Kidney capillary endothelial cell (primary cell): ENCODE measurements at regions not wholly inside any gene's neighbourhood (a gene's known extent, or its start where the extent isn't known, plus 50 kb on each side); places are given as distances from the start of the nearest gene placed in this dataset.

Source experiments
- DNase-seq: peaks from one replicate; pipeline ENCODE4 v3.0.0-alpha.2; 2018; ENCODE audit warnings: low spot score

DNA sequence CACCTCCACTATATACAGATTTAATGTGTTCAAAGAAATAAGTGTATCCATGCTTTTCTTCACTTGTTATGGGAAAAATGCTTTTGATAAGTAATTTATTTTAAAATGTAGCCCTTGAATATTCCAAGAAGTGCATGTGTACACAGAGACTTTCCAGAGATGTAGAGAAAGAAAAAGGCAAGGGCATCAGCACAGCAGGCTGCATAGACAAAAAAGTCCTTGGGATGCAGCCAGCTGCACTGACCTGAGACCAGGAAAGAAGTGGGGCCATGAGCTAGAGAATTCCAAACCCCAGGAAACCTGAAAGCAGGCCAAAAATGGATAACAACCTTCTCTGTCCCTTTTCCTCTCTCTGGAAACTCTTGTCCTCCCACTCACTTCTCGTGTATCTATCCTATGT lies 51.6 kb upstream of the PRDM8 start:
- DNase-seq: no peak

- no peak for DNase-seq
Measured at GRCh38 chr4:80144676-80145470, 52.4 kb upstream of the PRDM8 start.

DNA sequence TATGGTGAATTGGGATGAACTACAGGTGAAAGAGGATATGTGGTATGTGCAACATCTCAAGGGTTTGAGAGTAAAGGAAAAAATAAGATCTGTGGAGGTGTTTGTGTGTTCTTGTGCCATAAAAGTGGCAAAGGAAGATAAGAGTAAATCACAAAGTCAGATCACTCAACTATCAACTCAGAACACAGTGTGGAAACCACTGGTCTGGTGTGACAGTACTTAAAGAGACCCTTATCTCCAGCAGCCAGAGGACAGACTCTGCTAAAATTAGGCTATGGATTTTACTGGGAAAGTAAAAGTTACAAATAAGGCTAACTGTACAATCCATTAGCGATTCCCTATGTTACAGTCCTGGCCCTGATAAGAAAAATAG lies 54.0 kb upstream of the PRDM8 start:
- no peak for DNase-seq

DNA sequence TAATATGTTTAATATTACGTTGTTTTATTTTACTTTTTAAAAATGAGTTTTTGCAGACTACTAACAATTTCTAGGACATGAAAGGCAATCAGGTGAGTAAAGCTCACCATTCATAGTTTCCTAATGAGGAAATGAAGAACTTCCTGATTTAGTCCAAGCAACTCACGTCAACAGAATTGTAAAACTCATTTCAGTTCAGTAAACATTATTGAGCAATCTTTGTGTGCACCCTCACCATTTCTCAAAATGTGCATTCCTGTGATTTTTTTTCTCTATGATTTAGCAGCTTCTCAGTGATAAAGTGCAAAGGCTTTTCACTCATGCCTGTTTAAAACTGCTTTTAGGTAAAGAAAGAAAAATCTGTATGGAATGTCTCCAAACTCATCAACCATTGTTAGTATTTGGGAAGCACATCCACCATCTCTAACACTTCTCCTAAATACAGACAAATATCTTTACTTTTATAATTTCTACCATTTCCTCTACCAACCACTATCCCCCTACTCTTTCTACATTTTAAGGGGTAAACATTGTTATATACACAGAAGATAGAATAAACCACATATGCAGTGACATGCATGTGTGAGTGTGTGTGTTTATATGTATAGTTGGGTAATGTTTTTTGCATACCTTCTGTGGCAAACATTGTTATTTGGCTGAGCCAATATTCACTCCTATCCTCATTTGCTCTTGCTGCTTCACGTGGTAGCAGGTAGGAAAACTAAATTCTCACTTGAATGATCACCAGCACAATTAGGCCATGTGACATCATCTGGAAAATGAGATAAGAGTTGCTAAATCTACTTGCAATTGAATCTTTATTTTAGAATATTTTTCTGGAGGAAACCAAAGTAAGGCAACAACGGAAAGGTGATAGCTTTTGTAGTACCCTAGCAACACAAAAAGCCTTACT lies 54.7 kb upstream of the PRDM8 start:
- DNase-seq: no peak

- no peak for DNase-seq
Measured at GRCh38 chr4:80141543-80141942, 55.8 kb upstream of the PRDM8 start.

GRCh38 chr4:80140194-80140593 lies 57.1 kb upstream of the PRDM8 start:
- DNase-seq: no peak

- DNase-seq: no peak
Measured at GRCh38 chr4:80139671-80140070, 57.6 kb upstream of the PRDM8 start.

DNA sequence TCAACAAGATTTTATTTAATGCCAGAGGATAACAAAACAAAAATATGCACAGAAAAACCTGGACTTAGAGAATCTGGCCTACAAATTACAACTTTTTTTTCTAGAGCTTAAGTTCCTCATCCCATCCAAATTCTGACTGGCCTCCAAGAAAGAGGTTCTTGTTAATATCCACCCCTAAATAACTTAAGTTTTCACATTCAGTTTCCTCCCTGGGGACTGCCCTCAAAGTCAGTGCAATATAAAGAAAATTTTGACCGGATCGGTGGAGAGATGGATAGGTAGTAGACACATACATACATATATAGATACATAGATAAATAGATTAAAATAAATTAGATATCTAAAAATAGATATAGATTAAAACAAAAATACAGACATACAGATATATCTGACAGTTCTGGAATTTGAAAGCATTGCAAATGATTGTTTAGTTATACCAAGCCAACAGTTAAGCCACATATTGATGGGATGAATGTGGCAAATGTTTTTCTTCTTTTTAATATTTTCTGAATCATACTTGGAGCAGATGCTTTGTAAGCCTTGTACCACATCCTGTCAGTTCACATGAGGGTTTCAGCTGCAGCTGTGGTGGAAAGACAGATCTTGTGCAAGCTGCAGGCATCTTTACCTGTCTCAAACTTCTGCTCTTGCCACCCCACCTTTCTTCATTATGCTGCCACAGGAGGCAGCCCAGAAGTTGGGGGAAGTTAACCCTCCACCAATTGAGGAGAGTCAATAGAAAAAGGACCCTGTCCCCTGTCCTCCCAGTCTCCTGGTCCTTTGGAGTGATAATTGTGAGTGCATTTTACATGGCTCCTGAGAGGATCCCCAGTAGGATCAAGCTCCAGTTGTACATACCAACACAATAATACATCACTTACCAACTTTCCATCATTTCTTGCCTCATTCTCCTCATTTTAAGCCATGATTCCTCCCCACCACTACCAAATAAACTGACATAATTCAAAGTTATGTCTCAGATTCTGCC lies 58.5 kb upstream of the PRDM8 start:
- no peak for DNase-seq

GRCh38 chr4:80137631-80138030 lies 59.7 kb upstream of the PRDM8 start:
- DNase-seq: no peak

DNA sequence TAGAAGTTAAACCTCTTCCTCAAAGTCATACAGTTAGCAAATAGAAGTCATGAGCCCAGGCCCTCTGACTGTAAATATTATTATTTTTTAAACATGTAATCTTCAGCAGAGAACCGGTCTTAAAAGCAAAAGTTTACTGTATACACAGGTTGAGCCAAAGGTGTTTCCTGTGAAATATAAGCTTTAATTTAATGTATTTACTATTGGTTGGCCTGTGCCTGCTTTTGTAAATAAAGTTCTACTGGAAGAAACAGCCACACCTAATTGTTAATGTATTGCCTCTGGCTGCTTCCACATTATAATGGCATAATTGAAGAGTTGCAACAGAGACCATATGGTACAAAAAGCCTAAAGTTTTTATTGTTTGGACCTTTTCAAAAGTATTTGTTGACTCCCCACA lies 61.0 kb upstream of the PRDM8 start:
- DNase-seq: no peak

DNA sequence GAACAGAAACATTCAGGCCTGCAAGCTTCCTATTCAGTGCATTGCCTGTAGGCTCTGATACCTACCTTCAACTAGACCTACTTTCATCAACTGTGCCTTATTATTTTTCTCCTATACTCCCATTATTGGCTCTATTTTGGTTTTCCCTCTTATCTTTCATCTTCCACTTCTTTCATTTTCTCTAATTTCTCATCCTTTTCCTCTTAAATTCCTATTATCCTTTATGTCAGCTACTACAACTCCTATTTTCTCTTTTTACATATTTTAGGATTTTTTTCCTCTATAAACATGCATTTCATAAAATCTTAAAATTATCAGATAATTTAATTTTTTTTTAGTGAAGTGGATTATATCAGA lies 61.6 kb upstream of the PRDM8 start:
- no peak for DNase-seq

DNA sequence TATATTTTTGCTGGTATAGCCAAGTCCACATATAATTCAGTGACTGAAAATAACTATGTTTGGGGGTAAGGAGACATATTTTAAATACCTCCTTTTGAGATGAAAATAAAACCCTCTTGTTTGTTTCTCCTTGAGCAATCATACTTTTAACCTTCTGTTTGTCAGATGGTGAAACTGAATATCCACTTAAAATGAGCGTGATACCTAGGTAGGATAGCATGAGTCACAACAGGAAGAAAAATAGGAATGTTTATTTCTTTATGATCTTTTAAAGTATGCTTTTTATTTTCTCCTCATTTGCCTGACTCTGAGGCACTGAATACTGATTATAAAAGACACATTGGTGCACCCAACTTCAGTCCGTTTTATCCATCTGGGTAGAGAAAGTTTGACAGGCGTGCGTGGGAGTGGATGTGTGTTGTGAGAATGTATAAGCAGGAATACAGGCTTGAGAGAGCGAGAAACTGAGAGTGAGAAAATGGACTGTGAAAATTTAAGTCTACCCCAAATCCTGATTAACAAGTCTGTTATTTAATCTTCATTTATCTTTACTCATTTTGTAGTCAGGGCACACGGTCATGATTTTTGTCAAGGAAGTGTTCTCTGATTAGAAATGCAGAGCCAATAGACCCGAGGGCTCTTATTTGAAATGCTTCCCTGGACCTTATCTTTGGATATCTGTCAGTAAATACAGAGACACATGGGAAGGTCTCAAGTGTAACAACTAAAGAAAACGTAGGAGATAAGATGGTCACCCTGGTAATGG lies 62.1 kb upstream of the ANTXR2 start:
- DNase-seq: no peak

GRCh38 chr4:80133240-80133783 lies 60.3 kb upstream of the ANTXR2 start:
- DNase-seq: no peak

DNA sequence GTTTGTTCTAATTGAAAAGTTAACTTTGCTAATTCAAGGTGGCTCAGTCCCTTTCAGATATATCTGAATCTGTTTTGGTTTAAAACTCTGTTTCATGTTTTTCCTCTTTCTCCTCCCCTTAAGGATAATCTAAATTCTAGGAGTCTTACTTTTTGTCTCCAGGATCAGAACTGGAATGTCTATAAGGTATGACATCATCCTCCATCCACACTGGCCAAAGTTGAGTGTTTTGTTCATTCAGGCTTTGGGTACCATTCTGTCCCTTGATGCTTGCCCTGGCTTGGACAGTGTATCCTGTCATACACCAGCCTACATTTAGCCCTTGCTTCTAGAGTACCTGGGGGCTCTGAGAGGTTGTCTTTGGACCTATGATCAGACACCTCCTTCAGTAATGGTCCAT lies 56.8 kb upstream of the ANTXR2 start:
- DNase-seq: no peak

DNA sequence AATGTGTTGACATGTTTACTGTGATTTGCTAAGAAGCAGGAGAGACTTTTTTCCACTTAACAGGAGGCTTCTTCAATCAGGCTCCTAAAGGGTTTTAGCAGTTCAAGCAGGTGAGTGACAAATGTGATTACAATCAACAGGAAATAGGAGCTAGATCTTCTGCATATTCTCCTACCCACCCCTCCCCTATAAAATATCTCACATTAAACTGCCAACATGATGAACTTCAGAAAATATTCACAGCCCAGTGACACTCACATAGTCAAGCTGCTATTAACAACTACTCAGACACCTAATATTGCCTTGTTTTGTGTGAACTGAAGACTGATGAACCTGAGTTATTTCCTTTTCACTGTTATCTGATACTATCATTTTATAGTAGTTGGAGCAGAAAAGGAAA lies 55.9 kb upstream of the ANTXR2 start:
- no peak for DNase-seq

- no peak for DNase-seq
Measured at GRCh38 chr4:80127870-80128419, 54.9 kb upstream of the ANTXR2 start.

DNA sequence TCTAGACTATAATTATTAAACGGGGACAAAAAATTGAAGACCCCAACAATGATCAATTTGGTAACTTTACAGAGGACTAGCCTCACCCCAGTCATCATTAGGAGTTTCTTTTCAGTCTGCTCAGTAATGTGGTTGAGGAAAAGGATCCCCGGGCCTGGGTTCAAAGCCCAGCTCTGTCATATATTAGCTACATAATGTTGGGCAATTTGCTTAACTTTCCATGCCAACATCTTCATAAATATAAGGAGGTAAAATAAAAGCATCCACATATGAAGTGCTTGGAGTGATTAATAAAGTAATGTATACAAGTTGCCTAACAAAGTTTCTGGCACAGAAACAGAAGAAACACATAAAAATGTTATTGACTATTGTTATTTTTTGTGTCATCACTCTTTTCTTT lies 53.4 kb upstream of the ANTXR2 start:
- DNase-seq: no peak

DNA sequence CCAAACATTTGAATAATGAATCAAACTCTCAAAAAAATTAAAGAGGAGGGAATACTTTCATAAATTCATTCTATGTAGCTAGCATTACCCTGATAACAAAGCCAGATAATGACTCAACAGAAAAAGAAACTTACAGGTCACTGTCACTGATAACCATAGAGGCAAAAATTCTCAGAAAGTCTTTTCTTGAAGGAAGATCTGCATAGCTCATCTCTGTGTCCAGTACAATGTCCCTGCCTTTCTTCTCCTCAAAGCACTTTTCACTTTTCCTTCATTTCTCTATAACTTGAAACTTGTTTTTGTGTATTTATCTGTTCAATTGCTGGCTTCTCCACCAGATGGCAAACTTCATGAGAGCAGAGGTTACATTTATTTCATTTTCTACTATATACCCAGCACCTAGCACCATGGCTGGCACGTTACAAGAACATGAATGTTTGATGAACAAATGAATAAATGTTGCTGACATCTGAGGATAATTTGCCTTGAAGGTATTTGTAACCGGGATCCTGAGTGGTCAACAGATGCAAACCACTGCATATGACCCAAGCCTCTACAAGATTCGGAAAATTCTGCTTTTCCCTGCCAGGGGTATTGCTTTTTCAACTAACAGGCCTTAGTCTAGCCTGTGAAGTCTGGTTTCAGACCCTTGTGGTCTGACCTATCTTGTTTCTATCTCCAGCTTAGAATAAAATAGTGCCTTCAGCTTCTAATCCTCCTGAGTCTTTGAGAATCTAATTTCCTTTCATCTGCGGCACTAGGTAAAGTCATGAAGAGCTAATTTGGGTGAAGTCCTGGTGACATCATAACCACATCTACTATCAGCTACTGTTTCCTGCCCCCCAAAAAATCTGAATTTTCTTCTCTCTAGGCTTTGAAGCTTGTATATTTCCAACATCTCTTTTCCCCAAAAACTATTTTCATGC lies 52.5 kb upstream of the ANTXR2 start:
- peak; percentile 37 for DNase-seq
